Suppressor macrophage treated with lipopolysaccharide for 1 hour (primary cell): ENCODE measurements at regions not wholly inside any gene's neighbourhood (a gene's known extent, or its start where the extent isn't known, plus 50 kb on each side); places are given as distances from the start of the nearest gene placed in this dataset.
"Not testable (repeated sequence)": the region's sequence is repeated elsewhere in the genome, so short reads cannot be mapped to it uniquely, and the experiment has no call there.

Experiments
- DNase-seq, 3 donors: peaks; one replicate each; pipeline ENCODE4 v3.0.0-alpha.2; 2020 to 2022

- no peak for DNase-seq
These were observed 148.0 kb upstream of the SKOR2 start for GRCh38 chr18:47399475-47399874.

DNA sequence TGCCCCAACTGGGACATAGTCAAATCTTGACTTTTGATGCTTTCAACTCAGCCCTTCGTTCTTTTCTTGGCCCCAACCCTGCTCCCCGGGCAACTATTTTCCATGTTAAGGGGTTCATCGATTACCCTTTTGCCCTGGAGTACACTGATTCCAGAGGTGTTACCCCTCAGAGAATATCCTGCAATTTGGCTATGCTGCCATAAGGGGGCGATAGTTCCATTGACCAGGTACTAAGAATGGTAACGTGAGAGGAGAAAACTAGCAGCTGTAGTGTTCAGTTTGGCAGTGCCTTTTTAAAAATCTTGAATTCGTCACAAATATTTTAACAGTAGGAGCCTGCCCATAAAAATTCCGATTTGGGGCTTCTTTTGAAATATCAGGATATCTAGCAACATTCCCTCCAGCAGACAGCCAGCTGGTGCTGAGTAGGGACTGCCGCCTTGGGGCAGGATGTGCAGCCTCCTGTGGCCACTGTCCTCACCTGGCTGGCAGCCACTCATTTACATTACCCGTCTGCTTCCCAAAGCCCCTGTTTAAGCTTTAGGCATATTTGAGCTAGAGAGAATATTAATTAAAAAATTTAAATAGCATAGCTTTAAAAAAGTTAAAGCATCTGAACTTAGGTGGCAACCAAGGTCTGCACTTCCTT is 146.3 kb upstream of the SKOR2 start:
- peak; percentile 17 to 42 (median 32) for DNase-seq

GRCh38 chr18:47391665-47392064 is 140.2 kb upstream of the SKOR2 start:
- DNase-seq: no peak

GRCh38 chr18:47390410-47391024 is 139.1 kb upstream of the SKOR2 start:
- no peak for DNase-seq

DNA sequence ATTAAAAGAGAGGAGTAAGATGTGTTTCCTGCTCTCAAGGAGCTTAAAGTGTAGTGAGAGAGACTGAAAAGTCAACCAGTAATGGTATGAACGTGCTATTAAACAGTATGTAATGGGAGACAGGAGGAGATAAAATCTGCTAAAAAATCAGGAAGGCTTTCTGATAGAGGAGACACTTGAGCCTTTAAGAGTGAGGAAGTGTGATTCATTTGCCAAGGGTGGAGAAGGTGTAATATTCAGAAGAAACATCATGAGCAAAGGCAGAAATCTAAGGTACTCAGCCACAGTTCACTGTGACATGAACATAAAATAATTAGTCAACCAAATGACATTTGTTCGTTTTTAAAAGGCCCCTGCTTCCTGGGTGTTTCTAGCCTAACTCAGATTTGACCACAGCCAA is 137.8 kb upstream of the SKOR2 start:
- no peak for DNase-seq

DNA sequence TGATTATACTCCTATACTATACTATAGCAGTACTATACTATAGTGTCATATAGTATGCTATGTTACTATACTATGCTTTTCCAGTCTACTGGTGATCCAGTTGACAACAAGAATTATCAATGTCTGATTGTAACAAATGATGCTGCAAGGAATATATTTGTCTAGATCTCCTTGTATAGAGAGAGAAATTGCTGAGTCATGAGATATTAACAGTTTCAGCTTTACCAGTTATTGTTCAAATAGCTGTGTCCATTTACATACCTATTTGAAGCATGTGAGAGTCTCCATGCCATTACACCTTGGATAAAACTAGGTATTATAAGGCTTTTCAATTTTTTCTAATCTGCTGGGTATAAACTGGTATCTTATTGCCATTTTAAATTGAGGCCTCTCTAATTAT is 136.4 kb upstream of the SKOR2 start:
- no peak for DNase-seq

DNA sequence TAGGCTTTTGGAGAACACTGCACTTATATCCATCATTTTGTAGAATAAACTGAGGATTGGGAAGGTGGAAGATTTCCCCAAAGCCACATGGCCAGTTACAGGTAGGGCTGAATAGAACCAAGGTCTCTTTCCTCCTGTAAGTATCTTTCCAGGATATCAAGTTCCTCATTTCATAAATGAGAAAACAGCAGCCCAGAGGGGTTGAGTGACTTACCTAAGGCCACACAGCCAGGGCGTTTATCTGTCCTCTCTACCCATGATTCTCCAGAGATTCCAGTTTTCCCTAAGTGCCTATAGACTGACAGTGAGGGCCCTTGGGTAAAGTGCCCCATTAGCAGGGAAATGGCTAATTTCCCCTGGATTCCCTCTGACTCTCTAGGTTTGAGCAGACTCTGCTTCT is 132.3 kb upstream of the SKOR2 start:
- DNase-seq: no peak

GRCh38 chr18:47381975-47382570 is 130.6 kb upstream of the SKOR2 start:
- no peak for DNase-seq

DNA sequence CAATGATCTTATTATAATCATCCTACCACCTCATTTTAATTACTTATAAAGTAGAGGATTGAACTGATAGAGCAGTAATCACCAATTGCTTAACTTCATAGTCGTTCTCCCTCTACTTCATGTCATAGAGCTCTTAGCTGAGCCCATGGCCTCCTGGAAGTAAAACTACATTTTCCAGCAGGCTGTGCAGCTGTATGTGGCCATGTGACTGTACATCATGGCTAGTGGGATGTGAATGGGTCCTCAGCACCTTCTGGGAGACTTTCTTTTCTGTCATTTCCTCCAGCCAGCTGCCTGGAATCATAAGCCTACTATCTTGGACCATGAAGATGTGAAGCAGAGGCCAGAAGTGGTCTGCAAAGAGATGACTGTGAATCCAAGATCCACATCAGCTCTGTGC is 128.7 kb upstream of the SKOR2 start:
- no peak for DNase-seq

DNA sequence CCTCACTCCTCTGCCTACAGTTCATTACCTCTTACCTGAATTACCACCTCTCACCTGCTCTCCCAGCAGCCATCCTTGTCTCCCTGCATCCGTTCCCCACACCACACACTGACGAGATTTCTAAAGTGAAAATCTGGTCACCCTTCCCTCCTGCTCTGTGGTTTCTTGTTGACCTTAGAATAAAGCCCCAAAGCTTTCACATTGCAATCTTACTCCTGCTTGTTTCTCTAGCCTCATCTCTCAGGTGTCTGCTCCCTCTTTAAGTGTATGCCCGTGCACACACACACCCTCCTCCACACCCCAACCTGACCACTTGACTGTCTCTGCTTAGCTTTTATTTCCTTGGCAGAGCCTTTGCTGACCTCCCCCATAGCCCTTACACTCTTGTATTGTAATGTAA is 122.0 kb upstream of the SKOR2 start:
- no peak for DNase-seq

DNA sequence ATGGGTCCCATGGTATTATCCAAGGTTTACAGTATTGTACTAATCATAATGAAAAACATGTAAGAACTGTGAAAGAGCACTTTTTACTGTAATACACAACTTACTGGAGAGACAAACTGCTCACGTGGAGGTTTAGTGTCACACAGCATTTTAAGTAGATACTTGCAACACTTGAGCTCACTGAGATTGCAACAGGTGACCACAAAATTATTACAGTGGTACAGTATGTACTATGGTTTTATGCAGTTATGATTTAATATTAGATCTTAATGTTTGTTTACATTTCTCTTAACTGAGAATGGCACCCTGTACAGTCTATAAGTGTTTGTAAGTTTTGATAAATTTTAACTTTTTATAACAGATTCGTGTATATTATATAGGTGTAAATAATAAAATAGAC is 118.6 kb upstream of the SKOR2 start:
- no peak for DNase-seq

GRCh38 chr18:47354061-47354460 is 102.6 kb upstream of the SKOR2 start:
- not testable (repeated sequence) for DNase-seq

- DNase-seq: no peak
These were observed 94.6 kb upstream of the SKOR2 start for GRCh38 chr18:47346016-47346415.

DNA sequence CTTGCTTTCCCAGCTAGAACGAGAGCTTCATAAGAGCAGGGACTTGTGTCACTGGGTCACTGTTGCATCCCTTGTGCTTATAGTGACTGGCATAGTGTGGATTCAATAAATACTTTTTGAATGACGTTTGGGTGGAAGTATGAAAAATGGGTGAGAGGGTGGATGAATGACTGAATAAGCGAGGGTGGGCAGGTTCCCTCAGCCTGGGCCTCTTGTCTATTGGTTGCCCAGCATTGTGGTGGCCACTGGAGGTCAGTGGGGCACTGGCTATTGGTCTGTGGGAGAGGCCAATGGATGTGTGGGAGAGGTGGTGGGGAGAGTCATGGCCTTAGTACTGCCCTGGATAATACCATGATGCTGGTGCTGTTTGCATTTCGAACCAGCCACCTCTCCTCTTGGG is 93.8 kb upstream of the SKOR2 start:
- DNase-seq: no peak

- no peak for DNase-seq
These were observed 91.8 kb upstream of the SKOR2 start for GRCh38 chr18:47343291-47343690.

DNA sequence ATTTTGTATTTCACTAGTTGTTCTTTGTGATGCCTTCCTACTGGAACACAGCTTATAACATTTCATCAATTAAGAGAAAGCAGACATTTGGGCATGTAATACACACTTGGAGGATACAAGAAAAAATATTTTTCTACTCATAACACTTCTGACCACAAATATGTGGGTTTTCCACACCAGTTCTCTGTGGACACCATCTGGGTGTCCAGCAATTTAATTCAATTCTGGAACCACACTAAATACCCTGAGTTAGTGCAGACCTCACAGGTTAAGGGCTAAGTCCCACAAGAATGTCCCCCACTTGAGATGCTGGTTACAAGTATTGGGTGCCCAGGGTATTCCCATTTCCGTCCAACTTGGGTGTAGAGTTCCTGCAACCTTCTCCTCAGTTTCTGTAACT is 91.1 kb upstream of the SKOR2 start:
- no peak for DNase-seq

GRCh38 chr18:47341678-47342077 is 90.2 kb upstream of the SKOR2 start:
- DNase-seq: no peak

- no peak for DNase-seq
These were observed 83.5 kb upstream of the SKOR2 start for GRCh38 chr18:47334966-47335365.

DNA sequence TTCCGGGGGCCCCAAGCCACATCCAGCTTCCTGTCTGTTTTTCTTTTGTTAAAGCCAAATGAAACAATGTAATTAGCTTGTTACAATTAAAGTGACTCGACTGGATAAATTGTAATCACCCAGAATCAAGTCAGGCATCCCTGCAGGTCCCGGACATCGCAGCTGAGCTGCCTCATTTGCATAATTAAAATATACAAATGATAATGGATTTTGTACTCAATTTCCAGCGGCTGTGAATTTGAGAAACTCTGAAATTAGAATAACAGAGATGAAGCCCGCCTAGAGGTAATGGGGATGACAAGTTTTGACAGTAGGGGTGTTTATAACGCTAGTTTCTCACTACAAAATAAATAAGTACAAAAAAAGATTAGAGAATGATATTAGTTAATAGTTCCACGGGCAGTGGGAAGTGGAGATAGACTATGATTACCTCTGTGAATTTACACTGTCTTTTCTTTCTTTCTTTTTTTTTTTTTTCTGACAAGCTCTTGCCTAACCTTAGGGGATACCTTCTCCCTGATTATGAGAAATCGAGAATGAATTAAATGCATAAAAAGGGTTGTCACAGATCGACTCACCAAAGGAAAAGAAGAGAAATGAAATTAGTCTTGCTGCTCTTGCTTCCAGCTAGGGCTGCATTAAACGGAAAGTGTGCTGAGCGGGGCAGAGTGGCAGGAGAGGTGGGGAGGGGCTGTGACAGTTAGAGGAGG is 82.6 kb upstream of the SKOR2 start:
- no peak for DNase-seq

- no peak for DNase-seq
These were observed 80.2 kb upstream of the SKOR2 start for GRCh38 chr18:47331641-47332040.

- DNase-seq: no peak
These were observed 79.6 kb upstream of the SKOR2 start for GRCh38 chr18:47331026-47331425.

GRCh38 chr18:47323158-47323557 is 71.7 kb upstream of the SKOR2 start:
- DNase-seq: peak in 2 of 3 donors; percentile 1 to 19

DNA sequence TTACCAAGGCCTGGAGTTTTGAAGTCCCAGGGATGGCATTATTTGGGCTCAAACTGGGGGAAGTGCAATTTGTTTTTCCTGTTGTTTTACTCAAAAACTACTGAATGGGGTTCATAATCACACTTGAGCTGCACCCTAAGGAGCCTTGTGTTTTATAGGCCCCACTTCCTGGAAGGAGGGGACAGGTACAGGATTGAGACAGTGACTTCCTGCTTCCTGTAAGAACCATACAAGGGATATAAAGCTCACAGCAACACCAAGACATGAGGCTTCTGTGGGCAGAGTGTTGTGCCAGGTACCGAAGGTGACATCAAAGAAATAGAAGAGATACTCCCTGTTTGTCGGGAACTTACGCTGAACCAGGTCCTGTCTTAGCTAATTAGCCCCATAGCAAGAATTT is 70.4 kb upstream of the SKOR2 start:
- no peak for DNase-seq
